ENCODE measurements at regions not wholly inside any gene's neighbourhood (a gene's known extent, or its start where the extent isn't known, plus 50 kb on each side); places are given as distances from the start of the nearest gene placed in this dataset.

DNA sequence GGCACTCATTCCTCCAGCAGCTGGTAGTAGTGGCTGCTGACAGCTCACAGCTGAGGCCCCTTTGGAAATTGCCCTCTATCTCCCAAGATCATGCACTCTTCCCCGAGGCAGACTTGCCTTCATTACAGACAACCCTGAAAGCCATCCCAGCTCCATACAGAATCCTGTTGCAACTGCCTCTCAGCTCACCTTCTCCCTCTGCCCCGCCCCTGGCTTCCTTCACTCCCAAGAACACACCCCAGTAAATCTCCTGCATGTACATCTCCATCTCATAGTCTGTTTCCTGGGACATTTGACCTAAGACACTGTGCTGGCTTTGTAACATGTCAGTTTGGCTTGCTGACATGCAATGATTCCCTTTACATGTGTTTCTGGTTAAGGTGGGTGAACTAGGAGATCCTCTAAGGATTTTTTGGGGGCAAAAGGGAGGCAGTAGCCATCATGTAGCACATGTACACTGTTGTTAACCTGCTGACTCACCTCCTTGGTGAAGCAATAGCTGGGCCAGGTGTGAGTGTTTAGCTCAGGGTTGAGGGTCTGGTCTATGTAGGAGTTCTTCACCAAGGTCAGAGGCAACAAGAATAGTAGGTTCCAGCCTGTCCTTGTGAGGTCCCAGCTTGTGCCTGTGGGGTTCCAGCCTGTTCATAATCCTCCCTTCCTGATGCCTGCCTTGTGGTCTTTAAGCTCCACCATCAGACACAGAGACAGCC, 179.6 kb downstream of the CSNK2A3 start:
- DNase-seq = no peak

DNA sequence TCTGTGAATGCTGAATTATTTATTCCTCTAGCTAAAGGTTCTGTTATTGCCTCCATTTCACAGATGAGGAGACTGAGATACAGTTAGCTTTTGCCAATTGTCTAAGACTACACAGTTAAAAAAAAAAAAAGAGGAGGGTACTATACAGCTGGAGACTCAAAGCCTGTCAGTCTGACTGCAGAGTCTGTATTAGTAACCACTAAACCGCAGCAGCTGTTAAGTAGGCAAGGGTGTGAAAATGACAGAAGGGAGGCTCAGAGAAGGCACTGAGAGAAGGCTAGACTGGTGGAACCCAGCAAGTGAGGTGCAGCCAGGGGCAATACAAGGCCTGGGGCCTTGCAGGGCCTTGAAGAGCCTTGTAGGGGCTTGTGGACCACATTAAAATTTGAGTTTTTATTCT, 181.2 kb downstream of the CSNK2A3 start:
- DNase-seq = no peak

DNA sequence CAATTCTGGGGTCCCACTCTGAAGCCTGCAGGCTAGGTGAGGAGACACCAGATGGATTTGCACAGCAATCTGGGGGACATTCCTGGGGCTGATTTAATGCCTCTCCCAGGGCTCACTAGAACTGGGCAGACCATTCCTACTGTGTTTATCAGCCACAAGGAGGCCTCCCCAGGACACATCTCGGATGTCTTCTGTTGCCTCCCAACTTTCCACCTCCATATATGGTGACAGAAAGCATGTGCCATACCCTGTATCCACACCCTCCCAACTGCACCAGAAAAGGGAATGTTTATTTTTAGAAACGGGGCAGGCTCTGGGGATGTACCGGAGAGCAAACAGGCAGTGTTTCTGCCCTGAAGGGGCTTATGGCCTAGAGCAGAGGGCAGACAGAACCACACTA, 181.8 kb downstream of the CSNK2A3 start:
- DNase-seq = no peak

DNA sequence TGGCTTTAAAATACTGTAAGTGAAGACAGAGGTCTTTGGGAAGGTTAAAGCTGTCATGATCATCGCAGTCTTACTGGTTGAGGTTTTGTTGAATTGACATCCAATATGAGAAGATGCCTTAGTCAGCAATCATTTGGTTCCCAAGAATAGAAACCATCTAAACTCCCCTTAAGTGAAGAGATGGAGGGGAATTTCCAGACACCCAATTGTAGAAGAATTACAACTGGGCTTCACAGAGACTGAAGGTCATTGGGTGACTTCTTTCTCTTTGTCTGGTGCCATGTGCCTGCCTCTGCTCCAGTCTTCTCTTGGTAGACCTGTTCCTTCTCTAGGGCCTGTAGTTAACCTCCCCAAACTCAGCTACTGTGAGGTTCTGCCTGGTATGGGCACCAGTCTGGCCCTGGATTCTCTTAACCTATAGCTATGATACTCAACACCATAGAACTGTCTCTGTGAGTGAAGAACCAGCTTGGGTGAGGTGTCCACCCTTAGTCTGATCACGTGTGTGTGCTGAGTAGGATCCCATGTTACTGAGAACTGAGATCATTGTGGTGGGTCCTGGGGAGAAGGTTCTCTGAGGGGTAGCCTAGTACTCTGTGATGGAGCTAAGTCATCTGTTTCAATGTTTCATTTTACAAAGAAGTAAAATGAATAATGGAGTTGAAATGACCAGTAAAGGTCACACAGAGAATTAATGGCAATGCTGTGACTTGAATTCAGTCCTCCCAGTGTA, 182.5 kb downstream of the CSNK2A3 start:
- DNase-seq = no peak

DNA sequence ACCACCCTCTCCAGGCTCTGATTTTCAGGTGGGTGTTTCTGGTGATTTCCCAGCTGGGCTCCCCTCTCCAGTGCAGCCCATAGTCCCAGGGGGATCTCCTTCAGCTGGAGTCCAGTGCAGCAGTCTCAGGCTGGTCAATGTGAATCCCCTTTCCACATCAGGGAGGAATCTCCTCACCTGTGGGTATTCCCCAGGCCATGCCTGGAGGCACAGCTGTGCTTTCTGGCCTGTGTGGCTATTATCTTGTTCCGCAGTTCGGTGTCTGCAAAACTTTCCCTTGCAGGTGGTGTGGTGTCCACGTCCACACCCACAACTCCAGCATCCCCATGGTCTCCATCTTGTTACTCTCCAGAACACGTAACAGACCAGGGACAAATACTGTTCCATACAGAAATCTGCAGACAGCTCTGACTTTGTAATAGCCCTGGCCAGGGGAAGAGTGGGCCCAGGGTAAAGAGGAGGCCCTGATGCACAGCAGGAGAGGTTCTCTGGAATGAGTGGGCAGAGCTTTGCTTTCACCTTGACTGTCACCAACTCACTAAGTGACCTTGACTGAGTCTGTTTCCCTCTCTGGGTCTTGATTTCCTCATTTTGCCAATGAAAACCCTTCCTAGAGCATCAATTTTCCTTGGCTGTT, 183.2 kb downstream of the CSNK2A3 start:
- no peak for DNase-seq

DNA sequence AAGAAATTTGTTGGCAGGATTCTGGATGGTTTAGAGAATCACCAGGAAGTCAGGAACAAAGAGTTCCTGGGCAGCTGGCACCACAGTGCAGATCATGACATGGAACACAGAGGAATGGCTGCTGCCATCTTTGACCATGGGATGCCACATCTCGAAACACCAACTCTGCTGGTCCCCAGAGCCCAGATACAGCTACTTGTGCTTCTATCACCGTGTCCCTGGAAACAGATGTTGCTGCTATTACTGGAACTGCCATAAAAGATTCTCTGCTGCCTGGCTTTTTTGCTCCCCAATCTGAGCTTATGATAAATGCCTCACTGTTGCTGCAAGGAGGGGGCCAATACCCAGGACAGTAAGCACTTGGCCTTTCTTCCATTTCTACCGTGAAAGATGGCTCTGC, 185.2 kb downstream of the CSNK2A3 start:
- DNase-seq = no peak

DNA sequence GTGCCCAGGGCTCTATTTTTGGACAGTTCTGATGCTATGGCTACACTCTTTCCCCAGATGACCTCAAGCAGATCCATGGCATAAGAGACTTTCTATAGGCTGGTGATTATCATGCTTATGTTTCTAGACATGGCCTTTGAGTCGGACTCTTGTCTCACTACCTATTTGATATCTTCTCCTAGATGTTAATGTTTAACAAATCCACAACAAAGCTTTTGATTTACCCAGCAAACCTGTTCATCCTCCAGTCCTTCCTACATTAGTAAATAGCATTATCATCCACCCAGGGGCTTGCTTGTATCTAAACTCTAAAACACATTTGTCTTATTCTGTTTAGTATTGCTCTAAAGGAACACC, 188.7 kb downstream of the CSNK2A3 start:
- DNase-seq = no peak

DNA sequence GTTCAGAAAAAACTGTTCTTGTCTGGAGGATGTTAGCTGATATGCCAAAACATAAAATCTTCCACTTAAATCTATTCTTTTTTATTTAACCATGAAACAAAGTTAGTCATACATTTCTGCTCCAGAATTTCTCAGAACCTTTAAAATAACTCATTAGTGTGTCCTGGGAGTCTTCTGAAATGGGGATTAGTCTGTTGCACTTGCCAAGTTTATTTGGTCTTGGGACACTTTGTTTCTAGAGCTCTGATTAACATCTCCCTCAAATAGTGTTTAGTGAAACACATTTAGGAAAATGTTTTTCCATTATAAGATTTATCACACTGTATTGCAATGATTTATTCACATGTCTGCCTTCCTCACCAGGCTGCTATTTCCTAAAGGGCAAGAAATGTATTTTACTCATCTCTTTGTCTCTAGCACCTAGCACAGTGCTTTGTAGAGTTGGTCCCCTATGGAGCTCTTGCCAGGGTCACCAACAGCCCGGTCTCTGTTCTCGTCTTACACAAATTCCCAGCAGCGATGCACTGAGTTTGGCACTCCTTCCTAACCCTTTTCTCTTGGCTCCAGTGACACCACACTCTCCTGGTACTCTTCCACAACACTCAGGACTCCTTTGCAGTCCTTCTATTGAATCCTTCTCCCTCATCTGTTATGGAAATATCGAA, 189.2 kb downstream of the CSNK2A3 start:
- no peak for DNase-seq

DNA sequence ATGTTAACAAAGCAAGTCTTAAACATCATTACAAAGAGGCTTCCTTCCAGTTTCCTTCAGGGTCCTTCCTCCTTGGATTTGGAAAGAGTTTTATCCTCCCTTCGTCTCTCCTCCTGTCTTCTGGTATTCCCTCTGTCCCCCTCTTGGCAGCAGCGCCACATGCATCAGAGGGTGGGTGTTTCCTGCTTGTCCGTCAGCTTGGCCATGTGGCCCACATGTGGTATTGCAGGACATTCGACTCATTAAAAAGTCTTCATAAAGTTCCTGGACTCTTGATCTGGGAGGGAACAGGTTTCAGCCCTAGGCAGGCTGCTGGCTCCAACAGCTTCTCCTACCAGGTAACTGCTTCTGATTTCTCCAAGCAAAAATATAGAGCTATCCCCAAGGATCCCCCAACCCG, 189.8 kb downstream of the CSNK2A3 start:
- no peak for DNase-seq

DNA sequence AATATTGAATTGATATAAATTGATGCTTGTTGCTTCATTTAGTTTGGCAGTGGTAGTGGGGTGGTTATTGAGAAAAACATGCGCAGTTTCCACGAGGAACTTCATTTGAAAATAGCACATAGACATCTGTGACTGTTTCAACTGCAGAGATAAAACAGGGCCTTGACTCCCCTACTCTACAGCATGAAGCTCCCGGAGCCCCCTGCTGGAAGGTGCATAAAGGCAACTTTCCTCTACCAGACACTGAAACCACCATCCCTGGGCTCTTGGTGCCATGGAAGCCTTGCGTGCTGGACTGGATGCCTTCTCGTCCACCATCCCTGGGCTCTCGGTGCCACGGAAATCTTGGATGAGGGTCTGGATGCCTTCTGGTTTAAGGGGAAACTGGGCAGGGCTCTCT, 195.9 kb downstream of the CSNK2A3 start:
- no peak for DNase-seq

DNA sequence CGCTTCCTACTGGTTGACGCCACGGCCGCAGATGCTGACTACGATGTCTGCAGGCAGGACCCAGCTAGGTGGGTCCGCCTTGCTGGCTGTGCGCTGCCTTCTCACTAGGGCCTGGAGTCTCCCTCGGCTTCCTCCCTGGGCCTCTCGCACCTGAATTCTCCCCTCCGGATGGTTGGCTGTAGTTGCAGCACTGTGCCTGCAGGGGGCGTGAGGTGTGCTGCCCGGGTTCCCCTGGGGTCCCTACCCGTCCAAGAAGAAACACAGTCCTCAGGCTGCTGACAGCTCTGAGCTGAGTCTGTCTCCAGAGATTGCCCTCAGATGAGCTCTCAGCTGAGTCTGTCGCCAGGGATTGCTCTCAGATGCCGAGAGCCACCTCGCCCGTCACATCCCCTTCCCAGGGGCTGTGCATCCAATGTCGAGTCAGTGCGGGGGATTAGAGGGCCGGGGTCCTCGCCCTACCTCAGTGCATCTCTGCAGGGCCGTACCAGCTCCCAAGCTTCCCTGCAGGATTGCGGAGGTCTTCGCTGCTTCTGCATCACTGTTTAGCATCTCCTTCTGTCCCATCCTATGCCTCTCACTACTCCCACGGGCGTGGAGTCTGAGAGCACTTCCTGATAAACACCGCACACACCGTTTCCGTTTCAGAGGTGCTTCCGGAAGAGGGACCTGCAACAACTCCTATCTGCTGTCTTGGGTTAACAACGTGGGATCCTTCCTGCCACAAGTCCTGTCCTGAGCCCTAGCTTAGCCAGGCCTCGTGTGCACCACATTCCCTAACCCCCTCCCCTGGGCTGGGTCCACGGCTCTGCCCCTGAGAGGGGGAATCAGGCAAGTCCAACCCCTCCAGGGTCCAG, 196.9 kb downstream of the CSNK2A3 start:
- no peak for DNase-seq

DNA sequence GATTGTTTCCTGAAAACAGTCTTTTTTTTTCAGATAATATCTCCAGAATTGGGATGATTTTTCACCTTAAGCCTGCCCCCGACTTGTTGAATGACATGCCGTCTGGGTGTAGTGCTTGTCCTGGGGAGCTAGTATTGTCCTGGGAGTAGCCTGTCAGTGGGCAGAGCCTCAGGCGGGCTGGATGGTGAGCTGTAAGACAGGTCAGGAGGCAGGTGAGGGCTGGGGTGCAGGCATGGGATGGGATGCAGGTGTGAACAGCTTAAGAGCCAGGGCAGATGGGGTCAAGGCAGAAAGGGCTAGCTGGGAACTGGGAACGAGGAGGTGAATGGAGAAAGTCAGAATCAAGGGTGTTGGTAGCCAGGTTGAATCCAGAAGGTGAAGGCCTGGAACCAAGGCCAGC, 200.2 kb downstream of the CSNK2A3 start:
- DNase-seq = no peak

DNA sequence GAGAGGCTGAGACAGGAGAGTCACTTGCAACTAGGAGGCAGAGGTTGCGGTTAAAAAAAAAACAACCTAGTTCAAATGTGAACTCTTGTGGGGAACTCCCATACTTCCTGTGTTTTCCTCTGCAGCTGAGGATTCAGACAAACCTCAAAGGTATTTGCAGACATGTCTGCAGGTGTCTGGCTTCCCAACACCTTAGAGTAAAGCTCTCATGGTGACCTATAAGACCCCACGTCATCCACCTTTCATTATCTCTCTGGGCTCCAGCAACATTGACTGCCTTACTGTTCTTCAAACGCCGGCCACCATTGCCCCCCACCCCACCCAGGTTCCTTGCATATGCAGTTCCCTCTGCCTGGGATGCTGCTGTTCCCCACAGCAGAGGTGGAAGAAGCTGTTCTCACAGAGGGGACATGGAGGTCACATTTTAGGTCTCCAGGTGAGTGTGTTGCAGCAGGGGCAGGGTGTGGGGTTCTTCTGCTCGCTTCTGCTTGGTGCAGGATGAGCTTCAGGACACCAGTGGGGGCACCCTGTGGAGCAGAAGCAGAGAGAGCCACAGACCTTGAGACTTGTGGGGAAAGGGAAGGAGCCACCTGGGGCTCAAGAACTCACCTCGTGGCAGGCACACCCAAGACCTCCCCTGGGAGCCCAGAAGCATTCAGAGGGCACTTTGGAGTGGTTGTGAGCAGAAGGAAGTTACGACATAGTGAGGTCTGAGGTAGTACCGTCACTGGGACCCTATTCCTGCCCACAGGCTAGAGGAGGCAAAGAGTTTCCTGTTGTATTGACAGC, 203.2 kb downstream of the CSNK2A3 start:
- no peak for DNase-seq

DNA sequence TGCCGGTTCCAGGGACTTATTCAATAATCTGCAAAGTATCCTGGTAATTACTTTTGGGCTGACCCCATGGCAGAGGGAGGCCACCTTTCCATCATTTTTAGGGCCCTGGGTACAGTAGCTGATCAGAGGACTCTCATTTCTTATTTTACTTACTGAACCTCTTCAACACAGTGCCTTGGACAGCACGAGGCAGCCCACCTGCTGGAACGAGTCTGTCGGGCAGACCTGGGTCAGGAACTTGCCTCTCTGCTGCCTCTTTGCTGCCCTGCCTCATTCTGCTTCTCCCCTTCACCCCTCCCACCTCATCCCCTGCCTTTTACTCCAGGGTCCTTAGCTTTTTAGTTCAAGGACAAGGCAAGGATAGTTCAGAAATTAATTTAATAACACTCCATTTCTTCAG, 204.5 kb downstream of the CSNK2A3 start:
- DNase-seq = no peak

DNA sequence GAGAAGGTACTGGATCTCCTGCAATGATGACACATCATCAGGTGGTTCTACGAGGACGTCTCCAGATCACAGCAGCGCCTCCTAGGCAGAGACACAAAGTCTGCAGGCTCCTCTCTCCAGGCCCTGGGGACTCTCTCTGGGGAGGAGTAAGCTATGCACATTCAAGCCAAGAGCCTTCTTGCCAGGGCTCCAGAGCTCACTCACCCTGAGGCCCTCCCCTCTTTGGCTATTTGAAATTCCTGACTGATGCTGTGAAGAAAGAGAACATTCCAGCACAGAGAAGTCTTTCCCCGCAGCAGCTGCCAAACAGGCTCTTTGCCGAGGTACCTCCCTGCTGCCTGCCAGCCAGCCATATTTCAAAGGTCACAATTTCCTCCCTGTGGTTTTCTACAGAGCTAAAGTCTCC, 204.9 kb downstream of the CSNK2A3 start:
- peak; percentile 41 for DNase-seq

DNA sequence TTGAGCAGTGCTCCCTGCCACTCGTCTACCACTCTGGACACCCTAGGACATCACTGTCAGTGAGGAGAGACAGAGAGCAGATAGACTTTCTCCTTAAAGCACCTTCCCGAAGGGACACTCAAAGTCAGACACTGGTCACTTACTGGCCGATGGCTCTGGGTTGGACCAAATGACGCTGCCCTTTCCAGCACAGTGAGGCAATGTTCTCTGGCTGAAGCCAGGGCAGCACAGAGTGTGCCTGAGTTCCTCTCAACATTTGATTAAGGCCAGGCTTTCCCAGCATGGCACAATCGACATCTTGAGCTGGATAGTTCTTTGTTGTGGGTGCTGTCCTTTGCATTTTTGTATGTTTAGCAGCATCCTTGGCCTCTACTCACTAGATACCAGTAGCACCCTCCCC, 206.2 kb downstream of the CSNK2A3 start:
- peak; percentile 5 for DNase-seq

DNA sequence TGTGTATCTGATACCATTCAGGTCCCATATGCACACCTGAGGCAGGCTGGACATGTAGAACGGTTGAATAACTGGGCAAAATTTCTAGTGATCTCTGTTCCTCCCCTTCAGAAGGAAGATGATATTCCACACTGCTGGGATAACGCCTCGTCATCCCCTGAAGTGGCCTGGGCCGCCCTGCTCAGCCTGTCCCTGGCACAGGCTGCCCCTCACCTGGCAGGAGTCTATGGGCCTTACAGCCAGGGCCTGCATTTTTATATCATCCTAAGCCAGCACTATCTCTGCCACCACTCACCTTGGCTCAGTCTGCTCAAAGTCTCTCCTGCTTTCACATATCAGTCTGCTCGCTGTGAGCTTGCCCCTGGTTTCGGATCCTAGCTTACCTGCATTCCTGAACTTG, 209.2 kb downstream of the CSNK2A3 start:
- DNase-seq = no peak

DNA sequence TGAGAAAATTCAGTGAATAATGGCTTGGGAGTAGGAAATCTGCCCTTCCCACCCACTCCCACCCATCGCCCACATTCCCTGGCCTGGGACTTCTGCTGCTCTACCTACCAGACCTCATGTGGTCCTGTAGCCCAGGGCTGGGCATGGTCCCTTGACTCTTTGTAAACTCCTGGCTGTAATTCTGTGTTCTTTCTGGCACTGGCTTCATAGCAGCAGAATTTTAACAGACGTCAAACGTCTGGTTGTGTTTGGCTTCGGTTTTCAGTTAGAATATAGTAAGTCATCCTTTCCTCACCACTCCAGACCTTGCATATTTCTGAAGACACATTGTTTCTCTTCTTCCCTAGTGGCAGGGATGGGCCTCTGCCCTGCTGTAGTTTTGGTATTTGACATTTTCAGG, 210.6 kb downstream of the CSNK2A3 start:
- DNase-seq = no peak

DNA sequence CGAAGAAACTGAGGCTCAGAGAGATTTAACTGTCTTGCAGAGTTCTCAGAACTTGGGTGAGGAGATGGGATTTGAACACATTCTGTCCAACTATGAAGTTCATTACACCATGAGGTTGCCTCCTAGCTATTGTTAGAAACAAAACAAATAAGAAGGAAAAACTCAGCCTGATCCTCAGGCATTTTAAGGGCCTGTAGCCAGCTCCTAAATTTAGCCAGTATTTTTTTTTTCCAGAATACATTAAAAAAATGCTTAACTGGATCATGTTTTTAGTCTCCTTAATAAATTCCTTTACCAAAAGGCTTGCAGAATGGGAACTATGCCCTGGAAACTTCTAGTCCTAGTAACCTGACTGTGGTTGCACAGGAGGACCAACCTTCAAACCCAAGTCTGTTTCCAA, 212.0 kb downstream of the CSNK2A3 start:
- no peak for DNase-seq

DNA sequence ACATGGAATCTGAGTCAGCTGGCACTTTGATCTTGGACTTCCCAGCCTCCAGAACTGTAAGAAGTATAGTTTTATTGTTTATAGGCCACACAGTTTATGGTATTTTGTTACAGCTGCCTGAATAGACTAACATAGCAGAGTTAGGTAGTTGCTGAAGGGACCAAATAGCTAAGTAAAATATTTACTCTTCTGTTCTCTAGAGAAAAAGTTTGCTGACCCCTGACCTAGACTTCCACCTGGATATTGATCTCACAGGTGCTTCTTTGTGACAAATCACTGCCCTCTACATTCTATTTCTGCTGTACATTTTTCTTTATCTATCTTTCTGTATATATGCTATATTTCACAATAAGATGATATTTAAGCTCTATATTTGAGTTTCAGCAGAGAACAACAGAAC, 212.5 kb downstream of the CSNK2A3 start:
- DNase-seq = no peak

DNA sequence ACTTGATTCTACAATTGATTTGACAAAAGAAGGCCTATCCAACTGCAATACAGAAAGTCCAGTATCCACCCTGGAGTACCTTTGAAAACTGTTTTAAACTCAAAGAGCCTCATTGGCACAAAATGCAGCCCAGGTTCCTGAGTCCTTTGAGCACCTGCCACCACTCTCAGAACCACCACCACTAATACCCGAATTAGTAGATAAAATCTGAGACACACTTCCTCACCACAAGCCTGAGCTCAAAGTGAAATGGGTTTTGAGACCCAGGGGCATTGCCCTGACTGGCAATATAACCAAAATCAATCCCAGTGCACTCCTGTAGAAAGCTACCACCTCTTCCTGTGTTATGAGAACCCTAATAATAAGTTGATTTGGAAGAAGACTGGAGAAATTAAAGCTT, 215.7 kb downstream of the CSNK2A3 start:
- no peak for DNase-seq

Measured in midbrain (tissue), 1 donor.